GM13977 (cell line): ENCODE measurements at regions not wholly inside any gene's neighbourhood (a gene's known extent, or its start where the extent isn't known, plus 50 kb on each side); places are given as distances from the start of the nearest gene placed in this dataset.
"Not testable (repeated sequence)": the region's sequence is repeated elsewhere in the genome, so short reads cannot be mapped to it uniquely, and the experiment has no call there.

ENCODE experiments used
- DNase-seq: peaks from one replicate; pipeline ENCODE4 v3.0.0; 2012; ENCODE audit warnings: low spot score
- CTCF ChIP-seq: IDR thresholded peaks from 2 replicates; pipeline ENCODE4 v1.5.1; 2012; ENCODE audit warnings: mild to moderate bottlenecking, control low read depth; ENCODE audit not compliant: insufficient read depth; ENCODE audit errors: extremely low read depth, missing control alignments
- in situ Hi-C: fragments of 300-500 bp; cut with MboI; formaldehyde crosslinking; loops from one replicate; pipeline ENCODE4 v1.12.0; 2022; ENCODE audit warnings: low sequenced_read_pairs, low pct_unique_long_range_greater_than_20kb, mixed read lengths, inconsistent platforms; ENCODE audit not compliant: unreplicated experiment

GRCh38 chrX:25442499-25442898, 426.7 kb upstream of the ARX start:
- in situ Hi-C loops, result no loop called here
- no peak for TF ChIP-seq CTCF
- no peak for DNase-seq

- TF ChIP-seq CTCF, result no peak
- no peak for DNase-seq
- in situ Hi-C loops, result no loop called here
Measured at GRCh38 chrX:25433307-25433706, 417.5 kb upstream of the ARX start.

GRCh38 chrX:25432396-25432795, 416.6 kb upstream of the ARX start:
- in situ Hi-C loops, result no loop called here
- TF ChIP-seq CTCF, result no peak
- DNase-seq, result no peak

GRCh38 chrX:25427873-25428555, 412.2 kb upstream of the ARX start:
- no peak for DNase-seq
- TF ChIP-seq CTCF, result peak; percentile 22
- in situ Hi-C loops, result no loop called here

GRCh38 chrX:25404163-25404562, 388.4 kb upstream of the ARX start:
- in situ Hi-C loops, DNase-seq: not testable (repeated sequence)

- DNase-seq, result no peak
- in situ Hi-C loops, result no loop called here
- TF ChIP-seq CTCF, result no peak
Measured at GRCh38 chrX:25389266-25389665, 373.5 kb upstream of the ARX start.

GRCh38 chrX:25383196-25383595, 367.4 kb upstream of the ARX start:
- in situ Hi-C loops, result no loop called here
- no peak for TF ChIP-seq CTCF
- no peak for DNase-seq
